ENCODE measurements at regions not wholly inside any gene's neighbourhood (a gene's known extent, or its start where the extent isn't known, plus 50 kb on each side); places are given as distances from the start of the nearest gene placed in this dataset.
"Not testable (repeated sequence)": the region's sequence is repeated elsewhere in the genome, so short reads cannot be mapped to it uniquely, and the experiment has no call there.

DNA sequence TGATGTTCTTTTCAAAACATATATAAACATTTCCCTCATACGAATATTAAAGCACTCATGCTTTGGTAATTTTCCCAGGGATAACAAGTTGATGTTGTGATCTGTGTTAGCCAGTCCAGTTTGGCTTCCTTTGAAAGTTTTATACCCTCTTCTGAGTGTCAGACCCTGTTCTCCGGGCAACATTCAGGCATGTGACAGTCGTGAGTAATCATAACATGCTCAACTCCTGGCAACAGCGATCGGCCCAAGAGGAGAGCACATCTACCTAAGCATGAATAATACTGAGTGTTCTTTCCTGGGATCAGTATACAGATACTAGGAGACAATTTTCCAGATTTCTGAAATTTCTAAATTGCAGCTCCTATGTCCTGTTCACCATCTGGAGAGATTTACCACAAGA, 1086.4 kb downstream of the CDH8 start:
- DNase-seq, result no peak

DNA sequence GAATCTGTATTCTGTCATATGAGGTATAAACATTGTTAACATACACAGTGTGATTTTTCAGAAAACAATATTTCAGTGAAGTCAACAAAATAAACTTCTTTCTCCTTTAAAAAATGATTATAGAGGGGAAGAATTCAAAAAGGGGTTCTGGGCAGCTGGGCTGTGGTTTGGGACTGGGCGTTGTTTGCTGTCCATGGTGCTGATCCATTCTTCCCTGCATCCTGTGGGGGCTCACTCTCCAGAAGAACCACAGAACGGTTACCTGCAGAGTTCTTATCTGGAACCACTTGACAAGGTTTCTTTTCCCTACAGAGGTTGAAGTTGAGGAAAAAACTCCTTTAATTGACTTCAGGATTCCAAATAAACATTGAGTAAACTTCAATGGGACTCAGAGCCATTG, 1091.0 kb downstream of the CDH8 start:
- DNase-seq, result no peak

DNA sequence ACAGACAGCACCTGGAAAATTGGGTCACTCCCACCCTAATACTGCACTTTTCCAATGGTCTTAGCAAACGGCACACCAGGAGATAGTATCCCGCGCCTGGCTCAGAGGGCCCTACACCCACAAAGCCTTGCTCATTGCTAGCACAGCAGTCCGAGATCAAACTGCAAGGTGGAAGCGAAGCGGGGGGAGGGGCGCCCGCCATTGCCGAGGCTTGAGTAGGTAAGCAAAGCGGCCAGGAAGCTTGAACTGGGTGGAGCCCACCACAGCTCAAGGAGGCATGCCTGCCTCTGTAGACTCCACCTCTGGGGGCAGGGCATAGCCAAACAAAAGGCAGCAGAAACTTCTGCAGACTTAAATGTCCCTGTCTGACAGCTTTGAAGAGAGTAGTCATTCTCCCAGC, 1100.0 kb downstream of the CDH8 start:
- not testable (repeated sequence) for DNase-seq

DNA sequence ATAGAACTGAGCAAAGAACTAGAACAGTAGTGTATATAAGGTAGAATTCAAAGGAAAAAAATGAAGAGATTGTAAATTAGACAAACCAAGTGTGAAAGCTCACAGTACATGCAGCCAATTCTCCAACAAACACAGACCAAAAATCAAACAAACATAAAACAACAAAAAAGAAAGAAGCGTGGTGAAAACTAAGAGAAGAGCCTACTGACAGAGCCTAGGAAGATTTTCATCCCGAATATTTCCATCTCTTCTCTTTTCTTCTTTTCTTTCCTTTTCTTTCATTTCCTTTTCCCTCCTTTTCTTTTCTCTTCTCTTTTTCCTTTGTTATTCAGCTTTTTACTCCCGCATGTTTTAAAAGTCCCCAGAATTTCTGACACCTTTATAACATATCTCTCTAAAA, 1103.6 kb downstream of the CDH8 start:
- DNase-seq, result no peak

DNA sequence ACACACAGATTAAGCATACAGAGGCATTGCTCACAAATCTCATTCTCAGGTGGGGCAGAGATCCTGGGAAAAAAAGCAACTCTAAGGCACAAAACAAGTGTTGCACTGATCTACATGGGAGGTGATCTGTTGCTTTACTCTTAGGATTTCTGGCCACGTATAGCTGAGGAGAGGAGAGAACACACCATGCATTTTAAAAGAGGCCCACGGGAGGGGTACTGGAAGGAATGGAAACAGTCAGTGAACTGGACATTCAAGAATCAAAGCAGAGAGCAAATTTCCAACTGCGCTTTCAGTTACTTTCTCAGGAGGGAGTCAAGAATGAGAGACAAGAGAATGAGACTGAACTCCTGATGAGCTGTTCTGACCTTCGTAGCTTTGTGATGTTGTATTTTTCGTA, 1105.9 kb downstream of the CDH8 start:
- DNase-seq, result no peak

DNA sequence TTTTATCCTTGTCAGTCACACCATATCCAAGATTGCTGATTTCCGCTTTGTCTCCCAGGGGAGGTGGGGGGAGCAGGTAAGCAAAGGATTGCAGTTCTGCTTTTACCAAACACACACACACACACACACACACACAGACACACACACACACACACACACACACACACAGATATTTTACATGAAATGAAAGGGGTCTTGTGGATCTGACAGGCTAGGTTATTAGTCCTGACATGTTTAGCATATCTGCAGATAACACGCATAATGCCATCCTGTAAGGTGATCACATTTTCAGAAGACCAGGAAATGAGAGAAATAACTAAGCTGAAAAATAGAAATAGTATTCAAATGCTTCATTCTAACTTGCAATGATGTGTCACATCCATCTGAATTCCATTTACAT, 1113.3 kb downstream of the CDH8 start:
- DNase-seq, result no peak

DNA sequence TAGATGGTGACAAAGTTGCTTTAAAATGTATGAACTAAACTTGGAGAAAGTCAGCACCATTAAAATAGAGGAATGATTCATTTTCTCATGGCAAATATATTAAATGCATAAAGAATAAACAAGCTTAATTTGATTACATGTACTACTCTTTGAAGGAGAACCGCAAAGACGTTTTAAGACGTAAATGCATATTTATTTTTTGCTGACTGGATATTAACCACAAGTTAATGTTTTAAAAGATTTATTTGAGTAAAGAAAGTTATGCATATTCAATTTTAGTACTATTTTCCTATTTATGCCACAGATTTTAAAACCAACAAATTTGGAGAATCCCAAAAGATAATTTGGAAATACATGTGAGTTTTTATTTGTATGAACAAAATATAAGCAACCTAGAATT, 1121.9 kb downstream of the CDH8 start:
- DNase-seq, result no peak

DNA sequence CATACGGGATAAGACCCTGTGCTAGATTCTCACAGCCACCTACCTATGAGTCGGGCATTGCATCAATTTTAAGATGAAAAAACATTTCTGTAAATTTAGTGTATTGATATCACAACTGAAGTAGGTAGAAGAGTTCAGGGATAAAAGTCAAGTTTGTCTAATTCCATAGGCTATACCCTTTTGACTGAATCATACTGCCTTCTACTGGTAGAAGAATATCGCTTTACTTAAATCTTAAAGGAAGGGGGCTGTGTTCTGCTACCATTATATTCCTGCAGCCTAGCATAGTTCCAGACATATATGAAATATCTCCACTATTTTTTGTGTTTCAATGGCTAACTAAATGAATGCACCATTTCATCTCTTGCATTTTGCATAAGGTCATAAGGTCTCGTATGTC, 1128.6 kb downstream of the CDH8 start:
- no peak for DNase-seq

DNA sequence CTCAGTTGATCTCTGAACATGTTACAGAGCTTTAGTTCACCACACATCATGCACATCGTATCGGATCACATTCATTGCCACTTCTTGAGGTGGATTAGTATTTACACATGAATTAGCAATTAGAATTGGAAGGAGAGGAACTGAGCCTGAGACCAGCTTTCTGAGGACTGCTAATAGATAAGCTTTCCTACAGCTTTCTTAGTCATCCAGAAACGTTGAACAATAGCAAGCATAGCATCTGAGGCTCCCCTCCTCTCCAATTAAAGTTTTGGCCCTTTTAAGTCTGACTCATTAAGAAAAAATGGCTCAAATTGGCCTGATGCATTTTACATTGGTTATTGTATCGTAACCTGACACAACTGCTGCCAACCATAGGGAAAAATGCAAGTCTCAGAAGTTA, 1130.4 kb downstream of the CDH8 start:
- DNase-seq, result no peak

DNA sequence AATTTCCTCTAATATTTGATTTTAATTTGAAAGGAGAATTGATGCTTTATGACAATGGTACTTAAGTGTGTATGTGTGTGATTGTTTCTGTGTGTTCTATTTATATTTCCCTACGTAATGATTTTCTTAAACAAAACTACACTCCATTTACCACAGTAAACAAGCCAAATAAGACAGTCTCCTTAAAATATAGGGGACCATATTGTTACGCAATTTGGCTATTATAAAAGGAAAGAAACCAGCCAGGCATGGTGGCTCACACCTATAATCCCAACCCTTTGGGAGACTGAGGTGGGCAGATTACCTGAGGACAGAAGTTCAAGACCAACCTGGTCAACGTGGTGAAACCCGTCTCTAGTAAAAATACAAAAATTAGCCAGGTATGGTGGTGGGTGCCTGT, 1134.1 kb downstream of the CDH8 start:
- no peak for DNase-seq

DNA sequence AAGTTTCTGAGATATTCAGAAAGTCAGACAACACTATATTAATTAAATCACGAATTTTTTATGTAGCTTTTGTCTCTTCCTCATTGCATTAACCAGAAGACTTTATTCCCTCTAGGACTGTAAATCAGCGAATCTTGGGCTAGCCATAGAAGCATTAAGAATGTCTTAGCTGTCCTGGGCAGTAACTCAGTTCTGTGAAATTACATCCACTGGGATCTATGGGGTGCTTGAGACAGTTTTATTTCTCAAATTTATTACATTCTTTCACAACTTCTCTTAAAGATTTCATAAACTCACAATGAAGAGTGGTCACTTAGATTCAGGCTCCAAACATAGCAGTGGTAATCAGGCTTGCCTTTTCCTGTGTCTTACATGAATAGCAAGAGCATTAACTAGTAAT, 1153.4 kb downstream of the CDH8 start:
- DNase-seq, result no peak

DNA sequence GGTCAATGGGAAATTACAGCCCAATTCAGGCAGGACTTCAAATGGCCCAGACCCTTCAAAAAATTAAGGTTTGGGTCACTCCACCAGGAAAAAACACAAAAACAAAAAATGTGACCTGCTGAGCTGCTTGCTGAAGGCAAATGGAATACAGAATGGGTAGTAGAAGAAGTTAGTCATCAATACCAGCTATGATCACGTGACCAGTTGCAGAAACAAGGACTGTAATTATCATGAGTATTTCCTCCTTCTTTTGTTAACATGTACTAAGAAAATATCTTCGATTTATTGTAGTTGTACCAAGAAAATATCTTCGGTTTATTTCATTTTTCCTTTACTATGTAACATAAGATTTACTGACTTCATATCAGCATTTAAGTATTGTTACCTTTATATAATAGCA, 1183.6 kb downstream of the CDH8 start:
- no peak for DNase-seq

DNA sequence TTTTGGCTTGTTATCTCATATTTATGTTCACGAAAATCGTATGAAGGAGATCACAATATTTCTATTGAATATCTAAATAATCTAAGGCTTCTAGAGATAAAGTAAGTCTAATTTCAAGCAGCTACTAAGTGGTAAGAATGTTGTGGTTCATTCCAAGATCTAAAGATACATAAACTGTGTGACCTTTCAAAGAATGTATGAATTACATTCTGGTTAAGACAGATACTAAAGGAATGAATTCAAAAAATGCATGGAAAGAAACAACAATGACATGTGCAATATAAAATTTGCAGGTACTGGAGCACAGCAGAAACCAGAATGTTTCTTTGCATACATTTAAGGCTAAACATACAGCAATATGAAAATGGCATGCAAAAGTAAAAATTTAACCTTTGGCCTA, 1214.6 kb downstream of the CDH8 start:
- no peak for DNase-seq

DNA sequence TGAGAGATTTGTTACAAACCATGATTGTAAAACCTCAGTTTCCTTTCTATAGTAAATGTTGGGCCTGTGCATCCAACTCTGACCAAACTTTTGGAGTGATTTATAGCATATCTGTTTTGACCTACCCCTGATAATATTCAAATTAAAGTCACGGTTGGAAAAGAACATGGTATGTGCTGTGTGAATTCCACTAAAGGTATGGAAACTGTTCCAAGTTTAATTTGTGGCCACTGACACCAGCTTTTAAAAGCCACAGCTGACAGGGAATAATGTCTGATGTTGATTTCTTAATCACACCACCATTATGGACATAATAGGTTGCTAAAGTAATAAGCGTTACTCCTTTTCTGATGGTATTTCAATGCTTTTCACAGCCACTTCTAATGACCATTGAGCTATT, 1215.9 kb downstream of the CDH8 start:
- no peak for DNase-seq

DNA sequence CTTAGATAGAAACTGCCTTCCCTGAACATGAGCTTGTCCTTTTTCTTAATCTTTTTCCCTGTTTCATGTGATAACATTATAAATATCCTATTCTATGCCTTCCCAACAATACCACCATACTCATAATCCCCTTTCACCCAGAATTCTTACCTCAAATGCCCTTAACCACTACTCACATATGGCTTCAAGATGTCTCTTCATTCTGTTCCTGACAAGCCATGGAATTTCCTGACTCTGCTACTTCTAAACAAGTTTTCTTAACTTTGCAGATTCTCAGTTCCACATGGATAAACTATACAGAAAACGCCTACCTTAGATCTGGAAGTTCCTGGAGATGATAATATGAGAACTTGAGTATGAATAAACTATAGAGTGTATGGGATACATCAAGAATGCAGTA, 1217.8 kb downstream of the CDH8 start:
- no peak for DNase-seq

DNA sequence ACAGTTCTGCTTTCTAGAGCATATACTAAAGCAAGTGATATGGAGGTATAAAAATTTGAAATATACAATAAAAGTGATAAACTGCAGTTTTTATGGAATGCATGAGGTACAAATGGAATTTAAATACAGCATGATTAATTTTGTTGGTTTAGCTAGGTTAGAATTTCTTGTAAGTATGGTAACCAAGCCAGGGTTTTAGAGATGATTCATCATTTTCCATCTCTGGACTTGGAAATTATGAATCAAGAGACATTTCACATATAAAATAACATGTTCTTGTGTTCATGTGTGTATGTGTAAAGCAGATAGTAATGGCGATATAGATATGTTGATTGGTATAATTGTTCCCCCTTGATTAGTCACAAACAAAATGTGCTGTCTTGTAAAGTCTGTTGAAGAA, 1219.8 kb downstream of the CDH8 start:
- no peak for DNase-seq

DNA sequence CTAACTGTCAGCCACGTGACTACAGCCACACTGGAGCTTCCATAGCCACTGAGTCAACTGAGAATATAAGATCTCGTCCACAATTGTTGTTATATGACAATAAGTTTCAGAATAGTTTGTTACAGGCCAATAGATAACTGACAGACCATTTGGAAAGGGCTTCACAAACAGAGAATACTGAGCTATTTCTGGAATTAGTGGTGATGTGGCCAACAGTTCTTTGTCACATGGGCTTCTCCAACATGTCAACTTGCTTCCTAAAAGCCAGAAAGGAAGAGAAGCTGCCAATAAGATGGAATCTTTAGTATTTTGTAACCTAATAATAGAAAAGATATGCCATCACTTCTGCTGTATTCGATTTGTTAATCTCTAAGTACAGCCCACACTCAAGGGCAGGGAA, 1220.4 kb downstream of the CDH8 start:
- DNase-seq, result no peak

DNA sequence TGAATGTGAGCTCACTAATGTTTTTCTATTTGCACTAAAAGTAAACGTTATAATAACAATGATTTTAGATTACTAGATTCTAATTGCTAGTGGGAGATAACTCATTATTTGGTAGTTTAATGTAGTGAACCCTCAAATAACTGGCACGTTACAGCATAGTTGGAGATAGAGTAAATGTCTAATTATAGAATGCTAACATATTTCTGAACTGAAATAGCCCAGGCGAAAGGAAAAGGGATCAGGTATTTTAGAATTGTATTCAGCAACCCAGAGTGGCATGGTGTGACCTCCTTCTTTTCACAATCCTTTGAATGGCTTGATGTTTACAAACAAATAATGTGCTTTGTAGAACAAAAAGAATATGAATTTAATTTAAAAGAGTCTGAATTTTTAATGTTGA, 1221.2 kb downstream of the CDH8 start:
- no peak for DNase-seq

DNA sequence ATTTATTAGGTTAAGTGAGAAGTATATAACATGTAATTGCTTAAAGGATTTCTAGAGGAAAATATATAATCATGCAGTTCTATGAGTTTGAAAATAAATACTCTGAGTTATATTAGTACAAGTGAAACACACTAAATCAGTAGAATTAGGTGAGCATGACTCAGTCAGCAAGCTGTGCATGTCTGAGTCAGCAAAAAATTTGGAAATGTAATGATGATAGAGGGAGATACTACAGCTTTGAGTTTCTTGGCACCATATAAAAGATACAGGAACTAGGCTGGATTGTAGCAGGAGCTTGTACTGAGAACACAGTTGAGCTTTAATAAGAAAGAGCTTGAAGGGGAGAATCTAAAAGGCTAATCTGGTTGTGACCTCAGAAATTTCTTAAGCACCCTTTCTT, 1224.6 kb downstream of the CDH8 start:
- no peak for DNase-seq

DNA sequence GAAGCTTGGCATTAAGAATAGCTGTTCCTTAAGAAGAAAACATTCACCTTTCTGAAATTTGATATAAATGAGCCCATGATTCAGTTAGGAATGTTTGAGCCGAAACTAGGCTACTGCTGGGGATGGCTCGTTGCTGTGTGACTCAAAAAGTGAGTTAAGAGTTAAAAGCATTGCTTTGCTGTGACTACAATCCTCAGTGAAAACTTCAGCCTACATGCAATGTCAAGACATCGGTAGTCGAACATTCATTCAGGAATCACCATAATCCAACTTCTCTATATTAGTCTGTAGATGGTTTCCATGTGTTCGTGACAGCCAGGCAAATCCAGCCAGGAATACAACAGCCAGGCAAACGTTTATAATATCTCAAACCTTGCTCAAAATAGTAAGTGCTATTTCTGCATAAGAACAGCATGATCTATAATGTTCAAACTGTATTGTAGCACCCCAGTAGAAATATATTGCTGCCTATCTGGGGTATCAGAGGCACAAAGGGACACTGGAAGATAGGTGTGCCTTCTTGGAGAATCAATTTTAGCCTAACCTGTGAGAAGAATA, 1225.1 kb downstream of the CDH8 start:
- DNase-seq, result no peak

DNA sequence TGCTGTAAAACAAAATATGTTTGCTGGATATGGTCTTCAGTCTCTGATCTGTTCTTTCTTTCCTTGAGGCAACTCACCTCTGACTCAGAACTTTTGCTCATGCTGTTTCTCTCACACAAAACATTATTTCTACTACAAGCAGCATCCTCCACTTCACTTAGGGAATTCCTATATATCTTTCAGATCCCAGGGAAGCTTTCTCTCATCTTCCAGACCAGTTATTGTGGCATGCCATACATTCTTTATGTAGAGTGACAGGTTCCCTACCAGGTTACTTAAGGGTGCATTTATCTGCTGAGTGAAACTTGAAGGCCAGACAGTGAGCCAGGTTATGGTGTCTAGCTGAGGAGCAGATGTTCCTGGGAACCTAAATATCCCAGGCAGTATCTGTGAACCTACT, 1226.0 kb downstream of the CDH8 start:
- DNase-seq, result no peak

DNA sequence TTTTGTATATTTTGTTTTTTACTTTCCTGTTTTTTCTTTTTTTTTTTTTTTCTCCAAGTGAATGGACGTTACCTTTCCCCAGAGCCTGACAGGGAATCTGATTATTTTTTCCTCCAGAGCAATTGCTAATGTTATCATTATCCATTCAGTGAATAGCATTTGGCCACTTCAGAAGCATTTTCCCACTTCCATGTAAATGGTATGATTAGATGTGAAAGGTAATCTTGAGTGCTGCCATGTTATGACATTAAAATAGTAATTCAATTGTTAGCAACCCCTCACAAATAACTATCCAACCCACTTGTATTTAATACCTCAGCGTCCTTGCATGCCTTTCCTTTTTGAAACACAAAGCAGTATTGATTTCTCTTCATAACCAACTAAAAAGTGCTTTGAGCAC, 1243.8 kb downstream of the CDH8 start:
- DNase-seq, result no peak

DNA sequence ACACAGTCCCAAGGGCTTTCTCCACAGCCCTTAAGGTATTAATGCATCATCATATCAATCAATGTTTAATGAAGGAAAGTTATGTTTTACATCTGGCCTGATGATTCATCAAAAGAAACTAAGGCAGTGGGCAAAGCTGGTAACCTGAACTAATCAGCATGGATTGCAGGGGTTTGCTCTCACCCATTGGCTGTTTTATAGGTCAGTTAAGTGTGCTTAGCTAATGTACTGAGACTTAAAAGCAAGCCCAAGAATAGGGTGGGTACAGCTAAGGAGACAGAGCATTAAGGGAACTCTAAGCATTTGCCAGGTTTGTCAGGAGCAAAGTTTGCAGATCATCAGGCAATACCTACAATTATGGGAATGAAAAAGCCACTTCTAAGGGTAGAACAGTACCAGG, 1247.6 kb downstream of the CDH8 start:
- DNase-seq, result no peak

DNA sequence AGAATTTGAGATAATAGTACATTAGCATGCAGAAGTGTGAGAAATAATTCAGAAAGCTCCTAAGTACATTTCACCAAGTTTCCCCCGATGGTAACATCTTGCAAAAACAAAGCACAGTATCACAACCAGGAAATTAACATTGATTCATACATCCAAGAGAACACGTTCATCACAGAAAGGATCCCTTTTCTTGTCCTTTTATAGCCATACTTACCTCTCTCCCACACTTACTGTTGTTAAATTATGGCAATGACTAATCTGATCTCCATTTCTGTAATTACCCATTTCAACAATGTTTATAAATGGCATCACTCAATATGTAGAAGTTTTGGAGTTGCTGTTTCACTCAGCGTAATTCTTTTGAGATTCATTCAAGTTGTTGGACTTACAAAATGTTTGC, 1260.0 kb downstream of the CDH8 start:
- DNase-seq, result no peak

DNA sequence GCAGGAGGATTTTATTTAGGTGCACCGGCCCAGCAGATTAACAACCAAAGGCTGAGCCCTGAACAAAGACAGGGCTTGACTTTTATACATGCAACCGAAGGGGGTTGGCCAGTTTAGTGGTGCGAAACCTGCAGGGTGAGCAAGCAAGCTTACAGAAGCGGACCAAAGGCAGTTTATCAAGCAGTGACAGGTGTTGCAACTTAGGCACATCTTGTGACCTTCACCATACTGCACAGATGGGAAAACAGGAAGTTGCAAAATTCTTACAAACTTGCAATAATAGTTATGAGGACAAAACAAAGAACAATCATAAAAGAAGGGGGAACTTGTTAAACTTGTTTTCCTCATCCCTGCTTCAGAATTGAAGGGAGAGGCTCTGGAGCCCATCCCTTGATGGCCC, 1265.1 kb downstream of the CDH8 start:
- no peak for DNase-seq

DNA sequence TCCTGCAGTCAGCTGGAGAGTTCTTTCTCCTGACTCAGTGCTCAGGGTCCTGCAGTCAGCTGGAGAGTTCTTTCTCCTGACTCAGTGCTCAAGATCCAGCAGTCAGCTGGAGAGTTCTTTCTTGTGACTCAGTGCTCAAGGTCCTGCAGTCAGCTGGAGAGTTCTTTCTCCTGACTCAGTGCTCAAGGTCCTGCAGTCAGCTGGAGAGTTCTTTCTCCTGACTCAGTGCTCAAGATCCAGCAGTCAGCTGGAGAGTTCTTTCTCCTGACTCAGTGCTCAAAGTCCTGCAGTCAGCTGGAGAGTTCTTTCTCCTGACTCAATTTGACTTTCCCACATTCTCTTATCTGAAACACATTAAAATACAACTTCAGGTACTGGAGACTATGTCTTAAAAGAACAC, 1265.9 kb downstream of the CDH8 start:
- not testable (repeated sequence) for DNase-seq

Data from activated CD4-positive, alpha-beta T cell treated with anti-CD3 and anti-CD28 coated beads, Interleukin-2, Interleukin-6, amounts not matched to agents 100 ng/mL and 50 ng/mL, durations not matched to agents 16 hours and 8 hours (primary cell).